Body of pancreas (tissue), 4 donors: ENCODE measurements at regions not wholly inside any gene's neighbourhood (a gene's known extent, or its start where the extent isn't known, plus 50 kb on each side); places are given as distances from the start of the nearest gene placed in this dataset.

Experiments used
- CTCF ChIP-seq, 7 experiments: fragments of 450-650 bp in 4 of 7; fragments of 200-600 bp in 3 of 7; sonication (generic) in 3 of 7; IDR thresholded peaks; one replicate each; pipeline ENCODE4 v1.5.1; 2016 to 2019; ENCODE audit warnings: antibody characterized with exemption in 7 of 7
- POLR2A ChIP-seq, 3 donors: fragments of 450-650 bp; IDR thresholded peaks; one replicate each; pipeline ENCODE4 v1.6.1; 2016; ENCODE audit warnings: antibody characterized with exemption in 3 of 3, mild to moderate bottlenecking in 2 of 3

GRCh38 chr2:138221358-138221757 is 257.1 kb downstream of the HNMT start:
- no peak for TF ChIP-seq POLR2A (IDR thresholded peaks at IDR 0.05)
- TF ChIP-seq CTCF (IDR thresholded peaks at IDR 0.05): no peak
